ENCODE measurements at regions not wholly inside any gene's neighbourhood (a gene's known extent, or its start where the extent isn't known, plus 50 kb on each side); places are given as distances from the start of the nearest gene placed in this dataset.
A peak's percentile ranks its signal among the peaks of the same experiment; 100 is the strongest.
"Not testable (repeated sequence)": the region's sequence is repeated elsewhere in the genome, so short reads cannot be mapped to it uniquely, and the experiment has no call there.

DNA sequence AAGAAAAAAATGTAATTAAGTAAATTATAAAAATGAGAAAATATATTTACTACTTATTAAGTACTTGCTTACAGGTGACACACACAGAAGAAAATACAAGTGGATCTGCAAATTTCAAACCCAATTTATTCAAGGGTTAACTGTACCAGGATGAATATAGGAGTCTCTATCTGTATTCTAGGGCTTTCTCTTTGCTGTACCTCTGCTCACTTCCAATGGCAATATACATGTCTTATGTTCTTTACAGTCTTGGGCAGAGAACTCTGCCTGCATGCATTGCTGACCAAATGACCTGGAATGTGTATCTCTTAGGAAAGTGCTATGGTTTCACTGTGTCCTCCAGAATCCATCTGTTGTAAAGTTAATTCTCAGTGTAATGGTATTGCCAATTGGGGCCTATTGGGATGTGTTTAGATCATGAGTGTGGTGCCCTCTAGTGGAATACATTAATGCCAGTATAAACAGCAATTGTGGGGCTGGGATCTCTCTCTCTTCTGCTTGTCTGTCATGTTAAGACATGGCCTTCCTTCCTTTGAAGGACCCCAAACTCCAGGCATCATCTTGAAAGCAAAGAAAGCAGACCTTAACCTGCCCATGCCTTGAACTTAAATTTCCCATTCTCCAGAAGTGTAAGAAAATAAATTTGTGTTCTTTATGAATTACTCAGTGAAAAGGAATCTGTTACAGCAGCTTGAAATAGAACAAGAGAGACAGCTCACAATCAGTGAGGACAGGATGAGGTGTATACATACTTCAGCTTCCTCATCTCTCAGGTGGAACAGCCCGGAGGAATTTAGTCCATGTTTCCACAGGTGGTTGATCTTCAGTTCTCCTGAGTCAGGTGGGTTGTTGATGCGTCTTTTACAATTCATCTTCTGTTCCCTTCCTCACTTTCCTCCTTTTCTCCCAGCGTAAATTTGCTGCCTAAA is 356.9 kb downstream of the RPIA start:
- TF ChIP-seq, protein P1, sequence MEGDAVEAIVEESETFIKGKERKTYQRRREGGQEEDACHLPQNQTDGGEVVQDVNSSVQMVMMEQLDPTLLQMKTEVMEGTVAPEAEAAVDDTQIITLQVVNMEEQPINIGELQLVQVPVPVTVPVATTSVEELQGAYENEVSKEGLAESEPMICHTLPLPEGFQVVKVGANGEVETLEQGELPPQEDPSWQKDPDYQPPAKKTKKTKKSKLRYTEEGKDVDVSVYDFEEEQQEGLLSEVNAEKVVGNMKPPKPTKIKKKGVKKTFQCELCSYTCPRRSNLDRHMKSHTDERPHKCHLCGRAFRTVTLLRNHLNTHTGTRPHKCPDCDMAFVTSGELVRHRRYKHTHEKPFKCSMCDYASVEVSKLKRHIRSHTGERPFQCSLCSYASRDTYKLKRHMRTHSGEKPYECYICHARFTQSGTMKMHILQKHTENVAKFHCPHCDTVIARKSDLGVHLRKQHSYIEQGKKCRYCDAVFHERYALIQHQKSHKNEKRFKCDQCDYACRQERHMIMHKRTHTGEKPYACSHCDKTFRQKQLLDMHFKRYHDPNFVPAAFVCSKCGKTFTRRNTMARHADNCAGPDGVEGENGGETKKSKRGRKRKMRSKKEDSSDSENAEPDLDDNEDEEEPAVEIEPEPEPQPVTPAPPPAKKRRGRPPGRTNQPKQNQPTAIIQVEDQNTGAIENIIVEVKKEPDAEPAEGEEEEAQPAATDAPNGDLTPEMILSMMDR (IDR thresholded peaks at IDR 0.05; ENCODE audit: borderline replicate concordance, control extremely low read depth, extremely low read depth, insufficient read depth, missing control alignments) = peak; percentile 21
- DNase-seq (ENCODE audit: low spot score); in situ Hi-C loops (cut with MboI; ENCODE audit: low sequenced_read_pairs, unreplicated experiment): not testable (repeated sequence)

DNA sequence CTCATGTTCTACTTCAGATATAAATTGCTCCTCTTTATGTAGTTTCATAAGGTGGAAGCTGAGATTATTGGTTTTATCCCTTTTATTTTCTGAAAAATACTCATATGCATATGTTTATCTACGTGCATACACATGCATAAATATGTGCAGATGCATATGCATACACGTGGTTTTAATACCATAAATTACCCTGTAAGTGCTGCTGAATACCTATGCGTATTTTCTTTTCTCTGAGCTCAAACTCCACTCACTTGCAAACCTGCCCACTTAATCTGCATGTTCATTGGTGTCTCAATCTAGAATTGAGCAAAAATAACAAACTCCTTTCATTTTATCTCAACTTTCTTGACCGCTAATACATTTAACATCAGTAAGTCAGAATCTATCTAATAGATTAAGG is 367.1 kb downstream of the RPIA start:
- in situ Hi-C loops (cut with MboI; ENCODE audit: low sequenced_read_pairs, unreplicated experiment) = not testable (repeated sequence)

DNA sequence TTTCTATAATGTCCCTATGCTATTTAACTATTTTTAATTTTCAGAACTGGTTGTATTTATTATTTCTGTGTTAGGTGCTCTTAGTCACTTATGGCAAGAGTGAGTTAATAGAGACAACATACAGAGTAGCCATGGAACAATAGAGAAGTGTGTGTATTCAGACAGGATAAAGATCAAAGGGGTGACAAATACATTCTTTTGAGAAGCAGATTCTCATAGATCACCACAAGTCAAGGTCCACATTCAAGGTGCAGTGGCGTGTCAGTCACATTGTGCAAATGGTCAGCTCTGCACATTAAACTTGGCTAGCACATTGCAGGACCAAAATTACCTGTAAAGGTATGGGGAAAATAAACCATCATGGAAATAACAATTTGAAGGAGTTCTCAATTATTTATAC is 369.7 kb downstream of the RPIA start:
- DNase-seq (ENCODE audit: low spot score); in situ Hi-C loops (cut with MboI; ENCODE audit: low sequenced_read_pairs, unreplicated experiment): not testable (repeated sequence)

More for the DNA sequence above, 367.1 kb downstream of the RPIA start:
- DNase-seq (ENCODE audit: low spot score) = not testable (repeated sequence)

DNA sequence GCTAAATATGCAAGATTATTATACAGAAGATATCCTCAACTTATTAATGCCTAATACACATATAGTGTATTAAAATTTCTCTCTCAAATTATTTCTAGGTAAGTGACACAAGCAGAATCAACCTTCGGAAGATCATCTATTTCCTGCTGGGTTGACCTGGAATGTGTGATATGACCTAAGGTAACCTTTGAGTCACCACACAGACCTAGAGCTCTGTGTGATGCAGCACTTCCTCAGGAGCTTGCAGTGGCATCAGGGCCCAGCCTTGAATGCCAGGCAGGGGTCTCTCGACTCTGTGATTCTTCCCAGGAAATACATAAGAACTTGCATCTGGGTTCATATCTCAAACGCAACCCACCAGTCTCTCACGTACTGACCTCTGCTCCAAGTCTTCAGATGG is 385.3 kb downstream of the RPIA start:
- in situ Hi-C loops (cut with MboI; ENCODE audit: low sequenced_read_pairs, unreplicated experiment) = not testable (repeated sequence)

DNA sequence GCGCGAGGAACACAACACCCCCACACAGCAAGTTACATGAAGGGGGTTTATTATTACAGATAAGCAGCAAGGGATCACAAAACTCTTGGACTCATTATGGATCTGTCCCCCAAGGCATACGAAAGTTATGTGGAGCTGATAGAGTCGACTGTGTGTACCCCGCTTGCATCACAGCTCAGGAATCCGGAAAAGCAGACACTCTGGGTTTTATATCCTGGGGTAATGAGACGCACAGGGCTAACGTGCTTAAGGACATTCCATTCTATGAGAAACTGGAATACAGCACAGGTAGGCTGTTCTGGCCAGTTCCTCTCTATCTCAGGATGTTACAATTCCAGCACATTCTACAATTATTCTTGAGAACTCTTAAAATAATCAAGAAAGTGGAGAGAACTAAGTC is 401.4 kb downstream of the RPIA start:
- in situ Hi-C loops (cut with MboI; ENCODE audit: low sequenced_read_pairs, unreplicated experiment); DNase-seq (ENCODE audit: low spot score): not testable (repeated sequence)

More for the DNA sequence above, 385.3 kb downstream of the RPIA start:
- DNase-seq (ENCODE audit: low spot score) = not testable (repeated sequence)

DNA sequence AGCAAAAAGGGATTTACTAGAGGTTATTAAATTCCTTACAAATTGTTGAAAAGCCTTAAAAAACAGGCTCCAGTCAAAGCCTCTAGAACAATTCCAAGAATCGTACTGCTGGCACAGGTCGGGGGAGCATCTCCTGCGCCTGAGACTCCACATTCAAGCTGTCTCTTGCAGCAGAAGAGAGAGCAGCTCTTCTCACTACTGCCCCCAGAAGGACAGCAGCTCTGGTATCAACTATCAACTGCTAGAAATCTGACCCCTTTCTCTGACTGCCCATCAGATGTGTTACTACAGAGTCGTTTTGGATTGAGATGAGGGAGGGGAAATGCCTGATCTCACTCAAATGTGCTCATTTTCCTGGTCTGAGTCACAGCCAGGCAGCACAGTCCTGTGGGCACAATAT is 403.6 kb downstream of the RPIA start:
- DNase-seq (ENCODE audit: low spot score); in situ Hi-C loops (cut with MboI; ENCODE audit: low sequenced_read_pairs, unreplicated experiment): not testable (repeated sequence)

DNA sequence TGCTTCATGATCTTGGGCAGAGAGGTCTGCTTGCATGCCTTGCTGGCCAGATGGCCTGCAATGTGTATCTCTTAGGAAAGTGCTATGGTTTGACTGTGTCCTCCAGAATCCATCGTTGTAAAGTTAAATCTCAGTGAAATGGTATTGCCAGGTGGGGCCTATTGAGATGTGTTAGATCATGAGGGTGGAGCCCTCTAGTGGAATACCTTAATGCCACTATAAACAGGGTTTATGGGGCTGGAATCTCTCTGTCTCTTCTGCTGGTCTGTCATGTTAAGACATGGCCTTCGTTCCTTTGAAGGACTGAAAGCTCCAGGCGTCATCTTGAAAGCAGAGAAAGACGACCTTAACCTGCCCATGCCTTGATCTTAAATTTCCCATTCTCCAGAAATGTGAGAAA is 411.1 kb downstream of the RPIA start:
- in situ Hi-C loops (cut with MboI; ENCODE audit: low sequenced_read_pairs, unreplicated experiment); DNase-seq (ENCODE audit: low spot score): not testable (repeated sequence)

DNA sequence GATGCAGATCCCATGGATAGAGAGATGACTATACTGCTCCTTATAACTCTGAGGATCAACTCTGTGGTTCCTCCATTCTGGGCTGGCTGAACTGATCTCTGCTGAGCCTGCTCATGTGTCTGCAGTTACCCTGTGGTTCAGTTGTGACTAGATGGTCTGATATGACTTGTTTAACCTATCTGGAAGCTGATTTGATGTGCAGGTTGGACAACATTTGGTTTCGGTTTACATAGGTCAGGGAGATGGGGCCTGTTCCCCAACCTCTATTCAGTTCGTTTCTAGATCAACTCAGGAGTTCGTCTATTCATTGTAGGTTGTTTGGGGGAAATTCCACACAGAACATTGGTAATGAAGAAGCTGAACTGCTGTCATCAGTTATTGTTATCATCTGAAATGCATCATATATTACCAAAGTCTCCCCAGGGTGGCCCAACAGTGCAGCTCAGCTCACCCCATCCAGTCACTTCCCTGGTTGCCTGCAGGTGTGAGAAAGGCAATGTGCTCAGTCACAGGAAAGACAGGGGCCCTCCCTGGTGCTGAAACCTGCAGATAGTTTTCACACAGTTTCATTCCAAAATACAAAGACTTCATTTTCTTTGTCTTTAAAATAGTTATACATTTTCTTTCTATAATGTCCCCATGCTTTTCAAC is 415.0 kb downstream of the RPIA start:
- in situ Hi-C loops (cut with MboI; ENCODE audit: low sequenced_read_pairs, unreplicated experiment); DNase-seq (ENCODE audit: low spot score): not testable (repeated sequence)

DNA sequence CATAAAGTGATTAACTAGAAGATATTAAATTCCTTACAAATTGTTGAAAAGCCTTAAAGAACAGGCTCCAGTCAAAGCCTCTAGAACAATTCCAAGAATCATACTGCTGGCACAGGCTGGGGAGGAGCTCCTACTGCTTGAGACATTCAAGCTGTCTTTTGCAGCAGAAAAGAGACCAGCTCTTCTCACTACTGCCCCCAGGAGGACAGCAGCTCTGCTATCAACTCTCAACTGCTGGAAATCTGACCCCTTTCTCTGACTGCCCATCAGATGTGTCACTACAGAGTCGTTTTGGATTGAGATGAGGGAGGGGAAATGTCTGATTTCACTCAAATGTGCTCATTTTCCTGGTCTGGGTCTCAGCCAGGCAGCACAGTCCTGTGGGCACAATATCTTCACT is 421.0 kb downstream of the RPIA start:
- in situ Hi-C loops (cut with MboI; ENCODE audit: low sequenced_read_pairs, unreplicated experiment); DNase-seq (ENCODE audit: low spot score): not testable (repeated sequence)

DNA sequence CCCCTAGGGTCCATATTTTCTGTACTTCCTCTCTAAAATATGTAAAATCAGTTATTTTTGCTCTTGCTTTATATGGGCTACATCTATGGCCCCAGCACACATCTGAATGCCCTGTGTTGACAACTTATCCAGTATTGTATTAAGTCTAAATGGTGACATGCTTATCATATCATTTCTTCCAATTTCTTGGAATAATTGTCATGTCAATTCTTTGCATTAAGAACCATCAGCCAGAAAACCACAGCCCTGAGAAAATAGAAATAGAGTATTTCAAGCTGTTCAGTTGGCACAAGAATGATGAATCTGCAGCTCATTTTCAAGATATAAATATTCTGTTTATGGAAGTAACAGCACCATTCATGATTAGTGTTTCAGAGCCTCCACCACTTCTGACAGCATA is 421.8 kb downstream of the RPIA start:
- in situ Hi-C loops (cut with MboI; ENCODE audit: low sequenced_read_pairs, unreplicated experiment); DNase-seq (ENCODE audit: low spot score): not testable (repeated sequence)

DNA sequence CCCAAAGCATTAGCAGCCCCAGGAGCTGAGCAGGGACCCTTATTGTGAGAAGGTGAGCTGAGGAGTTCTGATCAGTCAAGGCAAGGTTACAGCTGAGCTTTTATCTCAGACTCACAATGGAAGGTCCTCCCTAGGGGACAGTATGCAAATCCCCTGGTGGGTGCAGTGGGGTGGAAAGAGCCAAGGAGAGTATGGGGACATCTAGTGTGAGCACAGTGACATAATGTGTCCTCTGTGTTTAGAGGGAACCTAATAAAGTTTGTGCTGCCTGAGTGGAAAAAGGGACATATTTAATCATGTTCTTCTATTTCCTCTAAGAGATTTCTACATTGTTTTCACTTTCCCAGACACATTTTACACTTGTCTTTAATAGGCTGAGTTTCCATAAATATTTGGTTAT is 438.0 kb downstream of the RPIA start:
- DNase-seq (ENCODE audit: low spot score) = not testable (repeated sequence)
- in situ Hi-C loops (cut with MboI; ENCODE audit: low sequenced_read_pairs, unreplicated experiment) = loop anchor here (25.0 kb wide), 1 partner anchor 317 kb away; no protein-coding TSS in a partner anchor

DNA sequence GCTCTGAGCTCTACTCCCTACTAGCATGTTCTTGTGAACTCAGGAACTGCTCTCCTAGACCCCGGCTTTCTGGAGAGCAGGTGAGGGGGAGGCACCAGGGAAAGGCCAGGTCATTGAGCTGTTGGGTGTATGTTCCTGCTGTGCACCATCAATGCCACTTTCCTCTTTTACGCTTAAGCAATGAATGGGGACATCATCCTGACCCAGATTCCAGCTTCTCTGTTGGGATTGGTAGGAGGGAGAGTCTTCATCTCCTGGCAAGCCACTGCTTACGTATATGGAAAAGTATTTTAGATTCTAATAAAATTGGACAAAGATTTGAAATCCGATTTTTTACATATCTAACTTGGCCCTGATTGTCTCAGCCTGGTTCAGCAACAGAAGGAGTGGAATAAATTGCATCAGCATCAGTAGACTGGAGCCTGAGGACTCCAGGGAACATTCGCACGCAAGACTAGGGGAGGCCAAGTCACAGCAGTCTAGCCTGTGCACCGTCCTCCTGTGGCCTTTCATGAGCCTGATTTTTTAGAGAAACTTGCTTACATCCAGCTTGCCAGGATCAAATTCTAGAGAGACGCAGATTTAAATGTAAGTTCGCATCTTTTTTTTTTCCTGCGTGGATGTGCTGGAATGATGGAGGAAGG is 439.3 kb downstream of the RPIA start:
- DNase-seq (ENCODE audit: low spot score) = not testable (repeated sequence)
- in situ Hi-C loops (cut with MboI; ENCODE audit: low sequenced_read_pairs, unreplicated experiment) = loop anchor here (25.0 kb wide), 1 partner anchor 318 kb away; no protein-coding TSS in a partner anchor

DNA sequence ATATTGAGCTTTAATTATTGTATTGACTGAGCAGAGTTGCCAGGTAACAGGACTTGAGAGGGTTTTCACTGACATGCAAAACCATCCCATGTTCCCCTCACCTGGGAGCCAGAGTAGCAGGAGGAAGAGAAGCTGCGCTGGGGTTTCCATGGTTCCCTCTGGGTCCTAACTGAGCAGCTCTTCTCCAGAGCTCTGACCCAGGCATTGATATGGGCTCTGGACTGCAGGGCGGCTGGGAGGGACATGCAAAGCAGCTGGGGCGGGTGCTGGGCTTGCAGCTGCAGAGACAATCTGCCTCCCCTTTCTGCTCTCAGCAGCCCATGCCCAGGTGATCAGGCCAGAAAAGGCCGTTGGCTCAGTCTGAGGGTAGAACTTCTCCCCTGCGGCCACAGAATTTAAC is 451.5 kb downstream of the RPIA start:
- DNase-seq (ENCODE audit: low spot score) = not testable (repeated sequence)
- in situ Hi-C loops (cut with MboI; ENCODE audit: low sequenced_read_pairs, unreplicated experiment) = loop anchor here (25.0 kb wide), 1 partner anchor 331 kb away; no protein-coding TSS in a partner anchor

DNA sequence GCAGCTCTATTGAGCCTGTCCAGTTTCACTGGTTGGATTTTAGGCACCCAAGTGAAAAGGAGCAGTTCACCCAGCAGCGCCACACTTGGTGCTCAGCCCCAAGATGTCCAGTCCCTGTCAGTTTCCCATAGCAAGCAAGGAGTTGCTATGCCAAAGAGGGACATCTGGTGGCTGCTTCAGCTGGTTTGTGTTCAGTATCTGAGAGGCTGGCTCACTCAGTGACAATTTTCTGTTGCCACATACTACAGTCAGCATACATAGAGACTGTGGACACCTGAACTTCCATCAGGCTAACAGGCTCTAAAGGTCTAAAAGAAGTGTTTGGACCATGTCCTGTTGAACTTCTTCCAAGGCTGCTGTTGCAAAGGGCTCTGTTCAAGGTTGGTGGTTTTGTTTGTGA is 453.9 kb downstream of the RPIA start:
- not testable (repeated sequence) for DNase-seq (ENCODE audit: low spot score)
- in situ Hi-C loops (cut with MboI; ENCODE audit: low sequenced_read_pairs, unreplicated experiment) = loop anchor here (25.0 kb wide), 1 partner anchor 333 kb away; no protein-coding TSS in a partner anchor

DNA sequence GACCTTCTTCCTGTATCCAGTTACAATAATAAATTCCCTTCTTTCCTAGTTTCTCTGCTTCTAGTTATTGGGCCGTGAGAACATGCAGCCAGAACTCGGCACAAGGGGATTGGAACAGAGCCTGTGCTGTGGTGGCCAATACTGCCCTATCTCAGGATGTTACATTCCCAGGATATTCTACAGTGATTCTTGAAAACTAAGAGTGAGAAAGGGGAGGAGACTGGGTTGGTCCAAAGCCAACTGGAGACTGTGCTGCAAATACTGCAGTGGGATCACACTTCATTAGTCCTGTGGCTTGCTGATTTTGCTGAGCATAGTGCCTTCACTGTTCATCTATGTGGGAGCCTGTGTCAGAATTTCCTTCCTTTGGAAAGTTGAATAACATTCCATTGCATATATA is 456.8 kb downstream of the RPIA start:
- in situ Hi-C loops (cut with MboI; ENCODE audit: low sequenced_read_pairs, unreplicated experiment) = loop anchor here (25.0 kb wide), 1 partner anchor 336 kb away; no protein-coding TSS in a partner anchor
- DNase-seq (ENCODE audit: low spot score) = not testable (repeated sequence)

DNA sequence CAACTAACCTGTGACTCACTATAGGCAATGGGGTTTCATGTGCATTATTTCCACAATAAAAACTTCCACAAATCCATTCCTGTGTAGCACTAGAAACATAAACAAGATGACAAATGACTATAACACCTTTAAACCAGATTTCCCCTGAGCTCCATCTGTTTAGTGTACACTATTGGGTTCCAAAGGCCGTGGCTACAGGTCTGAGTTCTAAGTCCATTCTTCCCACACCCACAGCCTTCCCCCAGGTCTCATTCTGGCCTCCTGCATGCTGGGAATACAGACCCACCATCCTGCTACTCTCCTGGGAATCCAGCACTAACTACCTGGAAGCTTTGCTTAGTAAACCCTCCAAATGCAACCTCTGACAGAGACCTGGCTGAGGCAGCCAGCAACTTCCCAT is 460.2 kb downstream of the RPIA start:
- in situ Hi-C loops (cut with MboI; ENCODE audit: low sequenced_read_pairs, unreplicated experiment); DNase-seq (ENCODE audit: low spot score): not testable (repeated sequence)

DNA sequence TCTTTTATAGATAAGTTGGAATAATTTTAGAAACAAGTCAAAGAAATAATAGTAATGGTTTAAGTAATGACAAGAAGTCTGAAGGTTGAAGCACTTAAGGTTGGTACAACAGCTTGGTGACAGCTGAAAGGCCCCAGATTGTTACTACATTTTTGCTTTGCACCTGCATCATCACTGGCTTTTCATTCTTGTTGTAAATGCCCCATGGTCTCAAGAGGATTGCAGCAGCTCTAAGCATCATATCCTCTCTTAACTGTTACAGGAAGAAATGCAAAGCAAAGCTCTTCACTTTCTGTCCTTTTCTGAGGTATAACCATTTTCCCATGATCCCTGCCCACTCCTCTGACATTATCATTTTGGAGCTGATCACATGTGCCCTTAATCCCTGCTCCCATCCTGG is 461.0 kb downstream of the RPIA start:
- DNase-seq (ENCODE audit: low spot score); in situ Hi-C loops (cut with MboI; ENCODE audit: low sequenced_read_pairs, unreplicated experiment): not testable (repeated sequence)

Data from GM13976 (cell line).